Keratinocyte (primary cell): ENCODE measurements at regions not wholly inside any gene's neighbourhood (a gene's known extent, or its start where the extent isn't known, plus 50 kb on each side); places are given as distances from the start of the nearest gene placed in this dataset.

Source experiments
- DNase-seq: peaks from one replicate; pipeline ENCODE4 v3.0.0-alpha.2; 2011; ENCODE audit warnings: low read depth, missing footprints, low spot score
- FAIRE-seq: peaks from 2 replicates; lab custom pipeline; 2011; peaks lifted over from hg19 to GRCh38; lab: Jason Lieb, UNC
- H2AFZ ChIP-seq: 2 replicates; pipeline ENCODE4 v1.6.0; 2012; ENCODE audit warnings: low read length, control low read depth, inconsistent platforms; ENCODE audit not compliant: control insufficient read depth
- H3K27ac ChIP-seq: 2 replicates; pipeline ENCODE4 v1.5.1; 2011; ENCODE audit warnings: low read length; ENCODE audit not compliant: control insufficient read depth, insufficient read depth
- H3K27me3 ChIP-seq: 3 replicates; pipeline ENCODE4 v1.6.0; 2011; ENCODE audit warnings: low read length; ENCODE audit not compliant: control insufficient read depth, insufficient read depth; ENCODE audit errors: extremely low read depth
- H3K36me3 ChIP-seq, 2 experiments: 2 replicates in 1 of 2; 3 replicates in 1 of 2; pipeline ENCODE4 v1.5.1; 2011; ENCODE audit warnings: low read length in 2 of 2, mild to moderate bottlenecking in 1 of 2; ENCODE audit not compliant: control insufficient read depth in 2 of 2, insufficient read depth in 2 of 2; ENCODE audit errors: extremely low read depth in 1 of 2
- H3K4me1 ChIP-seq: 3 replicates; pipeline ENCODE4 v1.5.1; 2011; ENCODE audit warnings: low read length; ENCODE audit not compliant: control insufficient read depth, insufficient read depth; ENCODE audit errors: extremely low read depth
- H3K4me2 ChIP-seq: 3 replicates; pipeline ENCODE4 v1.6.0; 2011; ENCODE audit warnings: low read depth, low read length; ENCODE audit not compliant: control insufficient read depth, insufficient read depth; ENCODE audit errors: extremely low read depth
- H3K4me3 ChIP-seq, 3 experiments: fragments of 200-600 bp in 1 of 3; sonication (generic) in 1 of 3; 2 replicates in 2 of 3; 3 replicates in 1 of 3; pipeline ENCODE4 v1.5.1; 2011 to 2016; ENCODE audit warnings: low read length in 3 of 3, mild to moderate bottlenecking in 3 of 3, control low read depth in 2 of 3, inconsistent platforms in 1 of 3, low read depth in 1 of 3, mixed read lengths in 1 of 3, mixed run types in 1 of 3, moderate library complexity in 1 of 3; ENCODE audit not compliant: control insufficient read depth in 2 of 3, insufficient read depth in 2 of 3; ENCODE audit errors: extremely low read depth in 1 of 3
- H3K79me2 ChIP-seq: 2 replicates; pipeline ENCODE4 v1.6.0; 2012; ENCODE audit warnings: low read length; ENCODE audit not compliant: control insufficient read depth, insufficient read depth
- H3K9ac ChIP-seq: 3 replicates; pipeline ENCODE4 v1.6.0; 2011; ENCODE audit warnings: low read length; ENCODE audit not compliant: control insufficient read depth, insufficient read depth; ENCODE audit errors: extremely low read depth
- H3K9me1 ChIP-seq: 3 replicates; pipeline ENCODE4 v1.6.0; 2011; ENCODE audit warnings: low read length; ENCODE audit not compliant: control insufficient read depth, insufficient read depth; ENCODE audit errors: extremely low read depth
- H3K9me3 ChIP-seq: 2 replicates; pipeline ENCODE4 v1.5.1; 2012; ENCODE audit warnings: low read depth, low read length; ENCODE audit not compliant: control insufficient read depth
- H4K20me1 ChIP-seq: 3 replicates; pipeline ENCODE4 v1.6.0; 2011; ENCODE audit warnings: low read length; ENCODE audit not compliant: control insufficient read depth, insufficient read depth; ENCODE audit errors: extremely low read depth
- EZH2 ChIP-seq: IDR thresholded peaks from one replicate; pipeline ENCODE4 v1.6.1; 2012; ENCODE audit warnings: inconsistent platforms, mild to moderate bottlenecking, low read length, moderate library complexity
- dilution Hi-C: fragments of 300-500 bp; cut with MboI; formaldehyde crosslinking; loops from one replicate; pipeline ENCODE4 v1.7.0; 2020; ENCODE audit warnings: low sequenced_read_pairs; ENCODE audit not compliant: extremely low pct_ligation_motif_present
- TF ChIP-seq, protein P1 (sequence below), 3 experiments: IDR thresholded peaks in 1 of 3; conservative IDR thresholded peaks in 1 of 3; optimal IDR thresholded peaks in 1 of 3; 2 replicates in 2 of 3; 3 replicates in 1 of 3; pipeline versions ENCODE3 to v1.5.1; 2011; ENCODE audit warnings: low read length in 3 of 3, mild to moderate bottlenecking in 3 of 3, moderate library complexity in 2 of 3, control low read depth in 1 of 3, inconsistent platforms in 1 of 3; ENCODE audit not compliant: insufficient read depth in 2 of 3; ENCODE audit errors: extremely low read depth in 1 of 3

DNA sequence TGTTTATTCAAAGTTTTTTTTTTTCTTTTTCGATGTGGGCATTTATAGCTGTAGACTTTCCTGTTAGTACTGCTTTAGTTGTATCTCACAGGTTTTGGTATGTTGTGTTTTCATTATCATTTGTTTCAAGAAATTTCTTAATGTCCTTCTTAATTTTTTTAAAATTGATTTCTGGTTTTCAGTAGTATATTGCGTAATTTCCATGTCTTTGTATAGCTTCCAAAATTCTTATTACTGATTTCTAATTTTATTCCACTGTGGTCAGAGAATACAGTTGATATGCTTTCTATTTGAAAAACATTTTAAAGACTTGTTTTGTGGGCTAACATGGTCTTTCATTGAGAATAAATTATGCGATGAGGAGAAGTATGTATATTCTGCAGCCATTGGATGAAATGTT is 463.2 kb upstream of the B3GALT2 start:
- no peak for FAIRE-seq
- no peak for TF ChIP-seq EZH2
- TF ChIP-seq, protein P1, sequence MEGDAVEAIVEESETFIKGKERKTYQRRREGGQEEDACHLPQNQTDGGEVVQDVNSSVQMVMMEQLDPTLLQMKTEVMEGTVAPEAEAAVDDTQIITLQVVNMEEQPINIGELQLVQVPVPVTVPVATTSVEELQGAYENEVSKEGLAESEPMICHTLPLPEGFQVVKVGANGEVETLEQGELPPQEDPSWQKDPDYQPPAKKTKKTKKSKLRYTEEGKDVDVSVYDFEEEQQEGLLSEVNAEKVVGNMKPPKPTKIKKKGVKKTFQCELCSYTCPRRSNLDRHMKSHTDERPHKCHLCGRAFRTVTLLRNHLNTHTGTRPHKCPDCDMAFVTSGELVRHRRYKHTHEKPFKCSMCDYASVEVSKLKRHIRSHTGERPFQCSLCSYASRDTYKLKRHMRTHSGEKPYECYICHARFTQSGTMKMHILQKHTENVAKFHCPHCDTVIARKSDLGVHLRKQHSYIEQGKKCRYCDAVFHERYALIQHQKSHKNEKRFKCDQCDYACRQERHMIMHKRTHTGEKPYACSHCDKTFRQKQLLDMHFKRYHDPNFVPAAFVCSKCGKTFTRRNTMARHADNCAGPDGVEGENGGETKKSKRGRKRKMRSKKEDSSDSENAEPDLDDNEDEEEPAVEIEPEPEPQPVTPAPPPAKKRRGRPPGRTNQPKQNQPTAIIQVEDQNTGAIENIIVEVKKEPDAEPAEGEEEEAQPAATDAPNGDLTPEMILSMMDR (optimal IDR thresholded peaks at IDR 0.05 in 1 of 3, IDR thresholded peaks at IDR 0.05 in 1 of 3, conservative IDR thresholded peaks at IDR 0.05 in 1 of 3; ENCODE audit: extremely low read depth in 1 of 3, insufficient read depth in 2 of 3, low read length in 3 of 3): no peak
- no peaks in the 10 kb centered on the region for H4K20me1 ChIP-seq
- DNase-seq: no peak
- no peaks in the 10 kb centered on the region for H3K36me3 ChIP-seq
- dilution Hi-C loops: no loop called here
- H3K27ac ChIP-seq: no peak overlapping the region
- H3K9ac ChIP-seq: no peak overlapping the region
- H3K79me2 ChIP-seq: no peaks in the 10 kb centered on the region
- no peak overlapping the region for H2AFZ ChIP-seq
- no peaks in the 10 kb centered on the region for H3K4me1 ChIP-seq
- no peak overlapping the region for H3K4me2 ChIP-seq
- no peak overlapping the region for H3K4me3 ChIP-seq
- no peaks in the 10 kb centered on the region for H3K27me3 ChIP-seq
- no peaks in the 10 kb centered on the region for H3K9me1 ChIP-seq
- no peaks in the 10 kb centered on the region for H3K9me3 ChIP-seq

DNA sequence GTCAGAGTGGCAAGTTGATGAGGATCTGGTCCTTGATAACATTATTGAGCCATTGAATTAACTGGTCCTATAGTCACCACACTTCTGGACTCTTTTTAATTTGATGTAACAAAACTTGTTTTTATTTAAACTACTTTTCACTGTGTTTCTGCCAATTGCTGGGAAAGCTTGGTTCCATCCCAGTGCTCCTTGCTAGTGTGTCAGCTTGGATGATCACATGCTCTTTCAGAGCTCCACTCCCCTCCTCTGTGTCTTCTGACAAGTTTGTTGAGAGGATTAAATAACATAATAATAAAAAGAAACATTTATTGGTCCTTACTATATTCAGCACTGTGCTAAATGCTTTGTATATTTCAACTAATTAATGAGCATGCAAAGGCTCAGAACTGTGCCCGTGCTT is 448.5 kb upstream of the B3GALT2 start:
- H3K79me2 ChIP-seq: no peaks in the 10 kb centered on the region
- no peaks in the 10 kb centered on the region for H4K20me1 ChIP-seq
- H3K9me1 ChIP-seq: no peaks in the 10 kb centered on the region
- H3K9me3 ChIP-seq: no peaks in the 10 kb centered on the region
- H3K27ac ChIP-seq: no peak overlapping the region
- FAIRE-seq (no peak), DNase-seq (no peak)
- TF ChIP-seq EZH2: no peak
- TF ChIP-seq, protein P1 (optimal IDR thresholded peaks at IDR 0.05 in 1 of 3, IDR thresholded peaks at IDR 0.05 in 1 of 3, conservative IDR thresholded peaks at IDR 0.05 in 1 of 3; ENCODE audit: extremely low read depth in 1 of 3, insufficient read depth in 2 of 3, low read length in 3 of 3): no peak
- no peaks in the 10 kb centered on the region for H3K27me3 ChIP-seq
- no peak overlapping the region for H3K4me2 ChIP-seq
- dilution Hi-C loops: no loop called here
- no peaks in the 10 kb centered on the region for H3K36me3 ChIP-seq
- H2AFZ ChIP-seq: peak overlapping the region; percentile 20
- H3K9ac ChIP-seq: no peak overlapping the region
- H3K4me3 ChIP-seq: no peak overlapping the region
- H3K4me1 ChIP-seq: no peaks in the 10 kb centered on the region
